NB4 (cell line): ENCODE measurements at regions not wholly inside any gene's neighbourhood (a gene's known extent, or its start where the extent isn't known, plus 50 kb on each side); places are given as distances from the start of the nearest gene placed in this dataset.

Experiments
- DNase-seq: peaks from one replicate; pipeline ENCODE4 v3.0.0; 2010; ENCODE audit warnings: low read depth
- H3K4me3 ChIP-seq: one replicate; pipeline ENCODE4 v1.5.1; 2011; ENCODE audit warnings: mild to moderate bottlenecking, low read depth, low read length, moderate library complexity
- MYC ChIP-seq: IDR thresholded peaks from 2 replicates; pipeline ENCODE4 v1.6.1; 2011; ENCODE audit warnings: low read depth, low read length
- POLR2A ChIP-seq: IDR thresholded peaks from 2 replicates; pipeline ENCODE4 v1.6.1; 2011; ENCODE audit warnings: mild to moderate bottlenecking; ENCODE audit not compliant: insufficient read length; ENCODE audit errors: extremely low read depth
- TF ChIP-seq, protein P1 (sequence below): IDR thresholded peaks from 2 replicates; pipeline ENCODE4 v1.6.1; 2011; ENCODE audit warnings: low read depth, low read length
- TF ChIP-seq, protein P2 (sequence below): IDR thresholded peaks from one replicate; pipeline ENCODE4 v1.5.1; 2012; ENCODE audit warnings: low read depth, low read length

DNA sequence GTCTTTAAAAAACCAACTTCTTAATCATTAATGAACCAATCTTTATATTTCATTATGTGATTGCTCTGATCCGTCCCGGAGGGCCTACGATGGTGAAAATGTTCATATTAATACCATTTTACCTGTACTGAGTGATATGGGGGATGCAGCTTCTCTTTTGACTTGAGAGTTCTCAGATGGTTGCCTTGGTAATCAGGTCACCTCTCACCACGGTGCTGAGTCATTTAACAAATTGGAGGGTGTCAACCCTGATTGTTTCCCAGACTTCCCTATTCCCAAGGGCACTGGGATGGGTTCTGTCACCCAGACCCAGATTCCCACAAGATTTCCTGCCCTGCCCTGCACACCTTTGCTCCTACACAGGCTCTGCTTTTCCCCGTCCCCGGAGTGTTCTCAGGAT, 128.5 kb upstream of the TMTC4 start:
- TF ChIP-seq, protein P1, sequence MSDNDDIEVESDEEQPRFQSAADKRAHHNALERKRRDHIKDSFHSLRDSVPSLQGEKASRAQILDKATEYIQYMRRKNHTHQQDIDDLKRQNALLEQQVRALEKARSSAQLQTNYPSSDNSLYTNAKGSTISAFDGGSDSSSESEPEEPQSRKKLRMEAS: no peak
- TF ChIP-seq POLR2A: no peak
- TF ChIP-seq, protein P2, sequence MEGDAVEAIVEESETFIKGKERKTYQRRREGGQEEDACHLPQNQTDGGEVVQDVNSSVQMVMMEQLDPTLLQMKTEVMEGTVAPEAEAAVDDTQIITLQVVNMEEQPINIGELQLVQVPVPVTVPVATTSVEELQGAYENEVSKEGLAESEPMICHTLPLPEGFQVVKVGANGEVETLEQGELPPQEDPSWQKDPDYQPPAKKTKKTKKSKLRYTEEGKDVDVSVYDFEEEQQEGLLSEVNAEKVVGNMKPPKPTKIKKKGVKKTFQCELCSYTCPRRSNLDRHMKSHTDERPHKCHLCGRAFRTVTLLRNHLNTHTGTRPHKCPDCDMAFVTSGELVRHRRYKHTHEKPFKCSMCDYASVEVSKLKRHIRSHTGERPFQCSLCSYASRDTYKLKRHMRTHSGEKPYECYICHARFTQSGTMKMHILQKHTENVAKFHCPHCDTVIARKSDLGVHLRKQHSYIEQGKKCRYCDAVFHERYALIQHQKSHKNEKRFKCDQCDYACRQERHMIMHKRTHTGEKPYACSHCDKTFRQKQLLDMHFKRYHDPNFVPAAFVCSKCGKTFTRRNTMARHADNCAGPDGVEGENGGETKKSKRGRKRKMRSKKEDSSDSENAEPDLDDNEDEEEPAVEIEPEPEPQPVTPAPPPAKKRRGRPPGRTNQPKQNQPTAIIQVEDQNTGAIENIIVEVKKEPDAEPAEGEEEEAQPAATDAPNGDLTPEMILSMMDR: no peak
- no peak for TF ChIP-seq MYC
- no peak overlapping the region for H3K4me3 ChIP-seq
- no peak for DNase-seq

DNA sequence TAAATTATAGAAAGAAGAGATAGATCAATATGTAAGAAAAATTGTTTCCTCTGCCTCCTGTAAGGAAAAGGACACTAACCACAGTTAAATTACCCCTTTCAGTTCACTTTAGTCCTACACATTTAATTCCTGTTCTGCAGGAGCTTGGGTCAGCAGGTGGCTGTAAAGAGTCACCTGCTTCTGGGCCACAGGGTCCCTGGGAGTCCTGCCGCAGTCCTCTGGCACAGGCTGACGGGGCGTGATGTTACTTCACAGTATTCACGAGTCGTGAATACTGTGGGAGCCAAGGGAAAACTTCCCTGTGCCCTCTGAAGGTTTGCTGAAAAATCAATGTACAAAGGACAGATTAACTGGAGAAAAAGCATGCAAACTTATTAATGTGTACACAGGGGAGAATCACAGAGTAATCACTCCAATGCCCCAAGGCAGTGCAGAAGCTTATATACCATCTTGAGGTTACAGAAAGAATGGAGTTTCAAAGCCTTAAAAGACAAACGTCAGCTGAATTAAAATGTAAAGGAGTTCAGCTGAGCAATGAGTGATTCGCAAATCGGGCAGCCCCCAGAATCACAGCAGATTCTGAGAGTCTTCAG, 125.8 kb upstream of the TMTC4 start:
- TF ChIP-seq, protein P1: no peak
- TF ChIP-seq POLR2A: no peak
- no peak for TF ChIP-seq MYC
- DNase-seq: no peak

DNA sequence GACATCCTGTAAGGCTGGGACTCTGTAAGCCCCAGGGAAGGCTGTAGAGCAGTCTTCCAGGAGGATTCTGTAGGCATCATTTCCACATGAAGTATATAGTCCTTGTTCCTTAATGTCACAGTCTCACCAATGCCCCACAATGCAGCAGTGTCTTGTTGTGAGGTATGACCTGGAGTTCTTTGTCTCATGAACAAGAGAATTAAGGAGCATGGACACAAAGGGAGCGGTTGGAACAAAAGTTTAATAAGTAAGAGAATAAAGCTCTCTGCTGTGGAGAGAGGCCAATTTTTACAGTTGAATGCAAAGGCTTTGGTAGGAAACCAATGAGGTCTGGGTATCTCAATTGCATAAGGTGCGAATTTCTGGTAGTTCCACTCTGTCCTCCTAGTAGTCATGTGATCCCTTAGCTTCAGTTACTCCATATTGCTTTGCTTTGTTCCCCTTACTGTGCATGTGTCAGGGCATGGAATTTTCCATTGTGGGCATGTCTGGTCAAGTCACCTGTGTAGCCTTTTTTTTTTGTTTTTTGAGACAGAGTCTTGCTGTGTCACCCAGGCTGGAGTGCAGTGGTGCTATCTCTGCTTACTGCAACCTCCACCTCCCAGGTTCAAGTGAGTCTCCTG, 124.3 kb upstream of the TMTC4 start:
- DNase-seq: no peak
- H3K4me3 ChIP-seq: no peak overlapping the region
- TF ChIP-seq, protein P2: no peak
- TF ChIP-seq, protein P1: no peak
- TF ChIP-seq MYC (no peak), POLR2A (no peak)

More for the DNA sequence above, 125.8 kb upstream of the TMTC4 start:
- H3K4me3 ChIP-seq: no peak overlapping the region

DNA sequence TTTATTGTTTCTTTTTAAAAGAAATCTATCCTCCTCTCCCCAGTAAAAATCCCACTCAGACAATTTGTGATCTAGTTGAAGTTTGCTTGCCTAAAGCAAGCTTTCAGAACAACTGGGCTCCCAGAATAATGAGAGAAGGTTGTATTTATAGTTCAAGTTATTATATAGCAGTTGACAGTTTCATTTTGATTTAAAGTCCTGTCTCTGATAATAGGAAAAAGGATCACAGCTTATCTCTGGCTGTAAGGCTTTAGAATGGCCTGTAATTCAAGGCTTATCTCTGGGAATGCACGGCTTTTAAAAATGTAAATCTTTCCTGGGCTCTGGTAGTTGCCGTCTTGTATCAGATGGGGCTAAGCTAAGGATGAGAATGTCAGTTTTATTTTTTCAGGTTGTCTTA, 123.3 kb upstream of the TMTC4 start:
- TF ChIP-seq MYC (no peak), POLR2A (no peak)
- TF ChIP-seq, protein P1: no peak
- TF ChIP-seq, protein P2: no peak
- no peak overlapping the region for H3K4me3 ChIP-seq

DNA sequence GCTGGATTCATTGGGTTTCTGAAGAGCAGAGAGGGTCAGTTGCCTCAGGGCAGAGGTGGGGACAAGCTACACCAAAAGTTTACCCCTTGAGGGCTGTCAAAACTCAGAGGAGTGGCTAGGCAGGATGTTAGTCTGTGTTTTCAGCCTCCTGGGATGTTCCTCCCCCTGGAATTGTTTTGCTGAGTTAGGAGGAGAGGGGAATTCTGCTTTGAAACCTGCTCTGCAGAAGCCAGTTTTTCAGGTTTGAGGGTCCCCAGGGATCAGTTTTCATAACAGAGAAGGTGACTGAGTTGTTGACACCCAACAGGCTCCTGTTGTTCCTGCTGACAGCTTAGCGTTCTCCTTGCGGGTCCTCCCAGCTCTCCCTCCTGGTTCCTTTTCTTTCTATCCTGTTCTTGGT, 121.9 kb upstream of the TMTC4 start:
- TF ChIP-seq POLR2A (no peak), MYC (no peak)
- TF ChIP-seq, protein P1: no peak
- TF ChIP-seq, protein P2: no peak
- no peak overlapping the region for H3K4me3 ChIP-seq
- no peak for DNase-seq

More for the DNA sequence above, 123.3 kb upstream of the TMTC4 start:
- DNase-seq: no peak

DNA sequence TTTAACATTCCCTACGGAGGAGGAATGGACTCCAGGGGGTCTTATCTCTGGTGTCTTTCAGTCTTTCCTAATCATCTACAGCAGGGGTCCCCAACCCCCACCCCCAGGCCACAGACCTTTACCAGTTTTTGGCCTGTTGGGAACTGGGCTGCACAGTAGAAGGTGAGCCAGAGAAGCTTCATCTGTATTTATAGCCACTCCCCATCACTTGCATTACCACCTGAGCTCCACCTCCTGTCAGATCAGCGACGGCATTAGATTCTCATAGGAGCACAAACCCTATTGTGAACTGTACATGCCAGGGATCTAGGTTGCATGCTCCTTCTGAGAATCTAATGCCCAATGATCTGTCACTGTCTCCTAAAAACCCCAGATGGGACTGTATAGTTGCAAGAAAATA, 120.0 kb upstream of the TMTC4 start:
- no peak overlapping the region for H3K4me3 ChIP-seq
- DNase-seq: no peak

More for the DNA sequence above, 120.0 kb upstream of the TMTC4 start:
- TF ChIP-seq POLR2A (no peak), MYC (no peak)
- TF ChIP-seq, protein P1: no peak
- TF ChIP-seq, protein P2: no peak
